ENCODE measurements at regions not wholly inside any gene's neighbourhood (a gene's known extent, or its start where the extent isn't known, plus 50 kb on each side); places are given as distances from the start of the nearest gene placed in this dataset.
"Not testable (repeated sequence)": the region's sequence is repeated elsewhere in the genome, so short reads cannot be mapped to it uniquely, and the experiment has no call there.

- Mint-ChIP-seq H3K36me3 (peaks cover 2 to 5% (median 2%) of the 10 kb centered on the region in 3 donors), H3K27ac (no peak overlapping the region), H3K27me3 (no peaks in the 10 kb centered on the region), H3K4me3 (no peak overlapping the region), H3K9me3 (peaks cover 5 to 12% (median 9%) of the 10 kb centered on the region in 5 donors), H3K4me1 (no peaks in the 10 kb centered on the region)
- ChIA-PET POLR2A (no interaction called here), CTCF (no interaction called here)
- no peaks in the 10 kb centered on the region for H3K4me1 ChIP-seq (ENCODE audit: insufficient read depth, low read length)
- no peak for DNase-seq
- H3K36me3 ChIP-seq (ENCODE audit: insufficient read depth, low read length): no peaks in the 10 kb centered on the region
- H3K9me3 ChIP-seq (ENCODE audit: low read length): no peaks in the 10 kb centered on the region
- H3K27me3 ChIP-seq (ENCODE audit: insufficient read depth, low read length, poor library complexity, severe bottlenecking): no peaks in the 10 kb centered on the region
- H3K4me3 ChIP-seq (ENCODE audit: low read length): no peak overlapping the region
- H3K27ac ChIP-seq (ENCODE audit: low read depth, low read length): no peak overlapping the region
Measured at GRCh38 chr2:185970148-185970852, 231.7 kb downstream of the FSIP2 start.

- Mint-ChIP-seq H3K4me3 (no peak overlapping the region), H3K27ac (no peak overlapping the region)
Measured at GRCh38 chr2:185978634-185979407, 240.2 kb downstream of the FSIP2 start.

DNA sequence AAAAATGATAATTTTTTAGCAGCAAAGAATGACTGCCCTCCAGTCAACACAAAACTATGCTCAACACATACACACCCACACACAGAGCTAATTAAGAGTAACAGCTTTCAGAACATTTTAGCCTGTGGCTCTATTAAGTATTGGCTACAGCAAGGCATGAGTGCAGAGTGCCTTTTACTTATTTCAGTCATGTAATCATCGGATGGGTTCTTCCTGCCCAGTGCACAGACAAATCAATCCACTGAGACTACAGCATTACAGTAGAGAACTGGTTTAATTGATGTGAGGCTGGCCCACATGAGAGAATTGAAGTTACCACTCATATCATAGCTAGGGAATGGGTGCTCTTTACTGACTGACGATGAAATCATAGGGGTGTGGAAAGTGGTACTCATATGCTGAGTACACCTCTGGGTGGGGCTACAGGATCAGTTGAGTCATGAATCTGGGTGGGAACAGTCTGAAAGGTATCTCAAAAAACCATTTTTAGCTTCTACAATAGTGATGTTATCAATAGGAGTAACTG is 241.0 kb downstream of the FSIP2 start:
- ChIA-PET CTCF (no interaction called here), POLR2A (no interaction called here)
- no peaks in the 10 kb centered on the region for H3K4me1 ChIP-seq (ENCODE audit: insufficient read depth, low read length)
- H3K4me3 ChIP-seq (ENCODE audit: low read length): no peak overlapping the region
- H3K9me3 Mint-ChIP-seq: peaks cover 0 to 6% (median 4%) of the 10 kb centered on the region in 5 donors
- H3K36me3 Mint-ChIP-seq: peaks cover 0 to 8% (median 1%) of the 10 kb centered on the region in 3 donors
- no peaks in the 10 kb centered on the region for H3K27me3 ChIP-seq (ENCODE audit: insufficient read depth, low read length, poor library complexity, severe bottlenecking)
- no peak overlapping the region for H3K27ac ChIP-seq (ENCODE audit: low read depth, low read length)
- no peaks in the 10 kb centered on the region for H3K9me3 ChIP-seq (ENCODE audit: low read length)
- H3K4me3 Mint-ChIP-seq: no peak overlapping the region
- no peak overlapping the region for H3K27ac Mint-ChIP-seq
- no peak for DNase-seq
- H3K27me3 Mint-ChIP-seq: no peaks in the 10 kb centered on the region
- no peaks in the 10 kb centered on the region for H3K36me3 ChIP-seq (ENCODE audit: insufficient read depth, low read length)
- H3K4me1 Mint-ChIP-seq: no peaks in the 10 kb centered on the region

More at GRCh38 chr2:185978634-185979407, 240.2 kb downstream of the FSIP2 start:
- no peaks in the 10 kb centered on the region for H3K4me1 Mint-ChIP-seq
- no peak for DNase-seq
- no peaks in the 10 kb centered on the region for H3K36me3 ChIP-seq (ENCODE audit: insufficient read depth, low read length)
- H3K4me3 ChIP-seq (ENCODE audit: low read length): no peak overlapping the region
- ChIA-PET POLR2A (no interaction called here), CTCF (no interaction called here)
- no peaks in the 10 kb centered on the region for H3K27me3 Mint-ChIP-seq
- no peaks in the 10 kb centered on the region for H3K27me3 ChIP-seq (ENCODE audit: insufficient read depth, low read length, poor library complexity, severe bottlenecking)
- peaks cover 0 to 10% (median 4%) of the 10 kb centered on the region in 5 donors for H3K9me3 Mint-ChIP-seq
- H3K9me3 ChIP-seq (ENCODE audit: low read length): no peaks in the 10 kb centered on the region
- H3K4me1 ChIP-seq (ENCODE audit: insufficient read depth, low read length): no peaks in the 10 kb centered on the region
- peaks cover 0 to 10% (median 3%) of the 10 kb centered on the region in 3 donors for H3K36me3 Mint-ChIP-seq
- H3K27ac ChIP-seq (ENCODE audit: low read depth, low read length): no peak overlapping the region

- peaks cover 0 to 8% (median 1%) of the 10 kb centered on the region in 3 donors for H3K36me3 Mint-ChIP-seq
- ChIA-PET CTCF (no interaction called here), POLR2A (no interaction called here)
- peaks cover 0 to 8% (median 4%) of the 10 kb centered on the region in 5 donors for H3K9me3 Mint-ChIP-seq
- H3K9me3 ChIP-seq (ENCODE audit: low read length): no peaks in the 10 kb centered on the region
- no peaks in the 10 kb centered on the region for H3K27me3 Mint-ChIP-seq
- no peak overlapping the region for H3K4me3 ChIP-seq (ENCODE audit: low read length)
- no peaks in the 10 kb centered on the region for H3K4me1 Mint-ChIP-seq
- no peak overlapping the region for H3K27ac Mint-ChIP-seq
- H3K27ac ChIP-seq (ENCODE audit: low read depth, low read length): no peak overlapping the region
- H3K27me3 ChIP-seq (ENCODE audit: insufficient read depth, low read length, poor library complexity, severe bottlenecking): no peaks in the 10 kb centered on the region
- H3K4me1 ChIP-seq (ENCODE audit: insufficient read depth, low read length): no peaks in the 10 kb centered on the region
- no peak for DNase-seq
- H3K4me3 Mint-ChIP-seq: no peak overlapping the region
- H3K36me3 ChIP-seq (ENCODE audit: insufficient read depth, low read length): no peaks in the 10 kb centered on the region
Measured at GRCh38 chr2:185980944-185981343, 242.3 kb downstream of the FSIP2 start.

DNA sequence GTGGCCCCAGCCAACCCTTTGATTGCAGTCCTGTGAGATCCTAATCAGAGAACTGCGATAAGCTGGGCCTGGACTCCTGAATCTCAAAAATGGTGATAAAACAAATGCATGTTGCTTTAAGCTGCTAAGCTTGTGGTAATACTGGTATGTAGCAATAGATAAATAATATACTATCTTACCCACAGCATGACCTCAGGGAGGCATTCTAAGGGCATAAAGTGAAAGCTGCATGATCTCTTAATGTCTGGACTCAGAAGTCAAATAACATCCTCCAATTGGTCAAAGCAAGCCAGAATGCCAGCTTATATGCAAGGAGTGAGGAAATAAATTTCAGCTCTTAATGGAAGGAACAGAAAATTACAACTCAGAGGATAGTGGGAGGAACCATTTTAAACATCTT is 246.1 kb downstream of the FSIP2 start:
- Histone ChIP-seq H3K9me3 (ENCODE audit: low read length) (no peaks in the 10 kb centered on the region), H3K27me3 (ENCODE audit: insufficient read depth, low read length, poor library complexity, severe bottlenecking) (no peaks in the 10 kb centered on the region), H3K36me3 (ENCODE audit: insufficient read depth, low read length) (no peaks in the 10 kb centered on the region), H3K4me3 (ENCODE audit: low read length) (no peak overlapping the region), H3K27ac (ENCODE audit: low read depth, low read length) (no peak overlapping the region), H3K4me1 (ENCODE audit: insufficient read depth, low read length) (no peaks in the 10 kb centered on the region)
- Mint-ChIP-seq H3K4me1 (no peaks in the 10 kb centered on the region), H3K9me3 (peaks cover 2 to 10% (median 5%) of the 10 kb centered on the region in 5 donors), H3K27me3 (no peaks in the 10 kb centered on the region), H3K27ac (no peak overlapping the region), H3K36me3 (peaks cover 0 to 8% (median 5%) of the 10 kb centered on the region in 3 donors), H3K4me3 (no peak overlapping the region)
- ChIA-PET POLR2A (no interaction called here), CTCF (no interaction called here)
- DNase-seq: no peak

- H3K36me3 ChIP-seq (ENCODE audit: insufficient read depth, low read length); H3K4me3 Mint-ChIP-seq; H3K27me3 ChIP-seq (ENCODE audit: insufficient read depth, low read length, poor library complexity, severe bottlenecking); H3K27me3 Mint-ChIP-seq; H3K27ac ChIP-seq (ENCODE audit: low read depth, low read length); H3K9me3 ChIP-seq (ENCODE audit: low read length); H3K9me3 Mint-ChIP-seq; DNase-seq; H3K4me1 Mint-ChIP-seq; POLR2A ChIA-PET; H3K4me3 ChIP-seq (ENCODE audit: low read length); H3K4me1 ChIP-seq (ENCODE audit: insufficient read depth, low read length); H3K27ac Mint-ChIP-seq; CTCF ChIA-PET: not testable (repeated sequence)
- H3K36me3 Mint-ChIP-seq: peaks cover 2 to 16% (median 4%) of the 10 kb centered on the region in 3 donors
Measured at GRCh38 chr2:185988907-185989306, 250.3 kb downstream of the FSIP2 start.

GRCh38 chr2:185990861-185991525 is 252.4 kb downstream of the FSIP2 start:
- Histone ChIP-seq H3K4me1 (ENCODE audit: insufficient read depth, low read length) (no peaks in the 10 kb centered on the region), H3K27ac (ENCODE audit: low read depth, low read length) (no peak overlapping the region), H3K36me3 (ENCODE audit: insufficient read depth, low read length) (no peaks in the 10 kb centered on the region), H3K27me3 (ENCODE audit: insufficient read depth, low read length, poor library complexity, severe bottlenecking) (no peaks in the 10 kb centered on the region), H3K9me3 (ENCODE audit: low read length) (no peaks in the 10 kb centered on the region), H3K4me3 (ENCODE audit: low read length) (no peak overlapping the region)
- ChIA-PET CTCF (no interaction called here), POLR2A (no interaction called here)
- H3K36me3 Mint-ChIP-seq: peaks cover 2 to 17% (median 4%) of the 10 kb centered on the region in 3 donors
- H3K27me3 Mint-ChIP-seq: no peaks in the 10 kb centered on the region
- no peak overlapping the region for H3K4me3 Mint-ChIP-seq
- H3K27ac Mint-ChIP-seq: no peak overlapping the region
- H3K4me1 Mint-ChIP-seq: no peaks in the 10 kb centered on the region
- peaks cover 0 to 6% (median 2%) of the 10 kb centered on the region in 5 donors for H3K9me3 Mint-ChIP-seq
- no peak for DNase-seq

DNA sequence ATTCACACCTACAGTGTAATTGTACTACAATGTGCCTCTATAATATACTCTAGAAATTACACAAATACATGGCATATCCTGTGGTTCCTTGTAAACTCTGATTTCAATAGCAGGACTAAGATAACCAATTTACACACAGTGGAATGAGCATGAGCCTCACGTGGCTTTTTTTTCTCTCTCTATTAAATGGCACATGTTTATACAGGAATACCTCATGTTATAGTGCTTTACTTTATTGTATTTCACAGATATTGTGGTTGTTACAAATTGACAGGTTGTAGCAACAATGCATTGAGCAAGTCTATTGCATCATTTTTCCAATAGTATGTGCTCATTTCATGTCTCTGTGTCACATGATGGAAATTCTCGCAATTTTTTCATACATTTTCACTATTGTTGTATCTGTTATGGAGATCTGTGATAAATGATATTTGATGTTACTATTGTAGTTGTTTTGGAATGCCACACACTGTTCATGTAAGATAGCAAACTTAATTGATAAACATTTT is 260.0 kb downstream of the FSIP2 start:
- Mint-ChIP-seq H3K4me3 (no peak overlapping the region), H3K27ac (no peak overlapping the region), H3K36me3 (peaks cover 0 to 4% (median 0%) of the 10 kb centered on the region in 3 donors), H3K9me3 (peaks cover 0 to 4% (median 0%) of the 10 kb centered on the region in 5 donors), H3K4me1 (no peaks in the 10 kb centered on the region), H3K27me3 (peaks cover 0 to under 1% of the 10 kb centered on the region in 2 donors)
- Histone ChIP-seq H3K27ac (ENCODE audit: low read depth, low read length) (no peak overlapping the region), H3K36me3 (ENCODE audit: insufficient read depth, low read length) (no peaks in the 10 kb centered on the region), H3K9me3 (ENCODE audit: low read length) (no peaks in the 10 kb centered on the region), H3K4me3 (ENCODE audit: low read length) (no peak overlapping the region), H3K4me1 (ENCODE audit: insufficient read depth, low read length) (no peaks in the 10 kb centered on the region), H3K27me3 (ENCODE audit: insufficient read depth, low read length, poor library complexity, severe bottlenecking) (no peaks in the 10 kb centered on the region)
- CTCF ChIA-PET: no interaction called here
- POLR2A ChIA-PET: no interaction called here
- DNase-seq: no peak

Measured in CD8-positive, alpha-beta memory T cell (primary cell).